ENCODE measurements at regions not wholly inside any gene's neighbourhood (a gene's known extent, or its start where the extent isn't known, plus 50 kb on each side); places are given as distances from the start of the nearest gene placed in this dataset.

GRCh38 chr6:163630991-163631390 lies 216.5 kb downstream of the QKI start:
- no peak overlapping the region for H3K4me3 Mint-ChIP-seq
- no peaks in the 10 kb centered on the region for H3K79me2 ChIP-seq (ENCODE audit: insufficient read depth, low read length)
- H3K36me3 Mint-ChIP-seq (ENCODE audit: insufficient read depth in 1 of 3, low read depth in 3 of 3): peaks cover 2 to 17% (median 7%) of the 10 kb centered on the region in 3 experiments; a peak in 5 of 7 replicates
- H3K9ac ChIP-seq (ENCODE audit: extremely low read depth, insufficient read length, low read length): no peak overlapping the region
- peaks cover 22% of the 10 kb centered on the region in 2 experiments for H3K4me1 Mint-ChIP-seq
- H2AK5ac ChIP-seq (ENCODE audit: insufficient read length, low read length): no peak overlapping the region
- no peak overlapping the region for H4K5ac ChIP-seq (ENCODE audit: insufficient read length, low read depth, low read length)
- no peak overlapping the region for H2BK120ac ChIP-seq (ENCODE audit: low read depth, low read length, poor library complexity, severe bottlenecking)
- no peaks in the 10 kb centered on the region for H3K23me2 ChIP-seq (ENCODE audit: insufficient read length, low read depth, low read length, poor library complexity, severe bottlenecking)
- H3K9me3 ChIP-seq (ENCODE audit: control insufficient read depth, low read depth, low read length): no peaks in the 10 kb centered on the region
- peaks cover 10% of the 10 kb centered on the region; the same call in 1 of the 2 replicates for H3K4me1 ChIP-seq (ENCODE audit: insufficient read depth, low read length)
- no peak overlapping the region for H2BK20ac ChIP-seq (ENCODE audit: low read depth, low read length, poor library complexity, severe bottlenecking)
- no peak overlapping the region for H4K91ac ChIP-seq (ENCODE audit: insufficient read length, low read depth, low read length)
- no peak overlapping the region for H3K4me2 ChIP-seq (ENCODE audit: insufficient read depth, insufficient read length, low read length)
- no peak overlapping the region for H2BK12ac ChIP-seq (ENCODE audit: insufficient read length, low read depth, low read length)
- no peak overlapping the region for H2BK5ac ChIP-seq (ENCODE audit: insufficient read length, low read length)
- H3K27me3 ChIP-seq (ENCODE audit: insufficient read depth, low read length): no peaks in the 10 kb centered on the region
- TF ChIP-seq CTCF (conservative IDR thresholded peaks at IDR 0.05): no peak
- no CpG with 5 or more reads among the region's 22 CpGs for WGBS (ENCODE audit: extremely low coverage, insufficient read length, low lambda C conversion rate)
- H2AFZ ChIP-seq (ENCODE audit: low read length): no peak overlapping the region
- DNase-seq: no peak
- H3K9me3 Mint-ChIP-seq: peaks cover 17 to 18% of the 10 kb centered on the region in 2 experiments
- no peak overlapping the region for H3K56ac ChIP-seq (ENCODE audit: insufficient read length, low read depth, low read length)
- H3K27ac Mint-ChIP-seq: no peak overlapping the region
- no peaks in the 10 kb centered on the region; the same call in 1 of the 2 replicates for H3K27me3 Mint-ChIP-seq (ENCODE audit: low read depth)
- no peak overlapping the region for H2BK15ac ChIP-seq (ENCODE audit: low read depth, low read length)
- H3T11ph ChIP-seq (ENCODE audit: low read length): no peak overlapping the region
- no peak overlapping the region for H3K14ac ChIP-seq (ENCODE audit: insufficient read depth, low read length)
- H3K4ac ChIP-seq (ENCODE audit: low read depth, low read length): no peak overlapping the region
- no peaks in the 10 kb centered on the region for H3K79me1 ChIP-seq (ENCODE audit: insufficient read depth, low read depth, low read length, poor library complexity, severe bottlenecking)
- H3K23ac ChIP-seq (ENCODE audit: insufficient read length, low read depth, low read length): no peak overlapping the region
- no peaks in the 10 kb centered on the region for H4K20me1 ChIP-seq (ENCODE audit: control insufficient read depth, insufficient read depth, insufficient read length)
- H3K27ac ChIP-seq (ENCODE audit: insufficient read length, low read depth, low read length): no peak overlapping the region
- H4K8ac ChIP-seq (replicated peaks; ENCODE audit: insufficient read length, low read depth, low read length): no peak overlapping the region
- H3K18ac ChIP-seq (ENCODE audit: insufficient read length, low read depth, low read length): no peak overlapping the region

Measured in H9 (cell line).